AG04450 (cell line): ENCODE measurements at regions not wholly inside any gene's neighbourhood (a gene's known extent, or its start where the extent isn't known, plus 50 kb on each side); places are given as distances from the start of the nearest gene placed in this dataset.

Source experiments
- CTCF ChIA-PET: fragments of 300-600, 350-600 bp; formaldehyde crosslinking; extraction: SDS; loops from one replicate; lab custom pipeline; 2022; ENCODE audit warnings: antibody characterized with exemption, inconsistent platforms; lab: Charles Lee
- POLR2A ChIA-PET: fragments of 350-600 bp; formaldehyde crosslinking; extraction: SDS; loops from one replicate; lab custom pipeline; 2021; ENCODE audit warnings: antibody characterized with exemption, inconsistent platforms; lab: Yijun Ruan, JAX
- DNase-seq: peaks from one replicate; pipeline ENCODE4 v3.0.0-alpha.2; 2011; ENCODE audit warnings: low read depth, low spot score
- H3K27ac ChIP-seq: one replicate; pipeline ENCODE4 v1.5.1; 2012; ENCODE audit warnings: low read depth, low read length, control low read depth
- H3K27me3 ChIP-seq: one replicate; pipeline ENCODE4 v1.6.0; 2012; ENCODE audit warnings: low read length; ENCODE audit not compliant: control insufficient read depth, insufficient read depth
- H3K4me3 ChIP-seq: 2 replicates; pipeline ENCODE4 v1.5.1; 2011; ENCODE audit warnings: mild to moderate bottlenecking, low read depth, low read length, control low read depth
- H3K9me3 ChIP-seq: 2 replicates; pipeline ENCODE4 v1.5.1; 2012; ENCODE audit warnings: low read length; ENCODE audit not compliant: control insufficient read depth, insufficient read depth
- TF ChIP-seq, protein P1 (sequence below): IDR thresholded peaks from 2 replicates; pipeline ENCODE4 v1.5.1; 2011; ENCODE audit warnings: low read depth, low read length, control low read depth, inconsistent platforms

DNA sequence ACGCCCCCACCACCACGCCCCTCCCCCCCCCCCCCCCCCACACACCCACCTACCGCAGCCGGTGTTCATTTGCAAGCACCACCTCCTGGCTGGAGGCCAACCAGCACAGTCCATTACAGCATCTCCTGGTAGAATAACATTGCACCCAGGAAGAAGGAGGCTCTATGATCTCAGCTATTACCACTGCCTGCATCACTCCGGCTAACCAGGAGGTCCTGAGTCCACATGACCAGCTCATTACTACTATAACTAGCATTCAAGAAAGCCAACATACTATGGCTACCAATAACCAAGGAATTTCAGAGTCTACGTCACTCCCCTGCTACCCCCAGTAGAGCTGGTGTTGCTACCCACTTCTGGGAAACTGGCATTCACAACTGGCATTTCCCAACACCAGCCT, 81.1 kb upstream of the ALOX12 start:
- TF ChIP-seq, protein P1, sequence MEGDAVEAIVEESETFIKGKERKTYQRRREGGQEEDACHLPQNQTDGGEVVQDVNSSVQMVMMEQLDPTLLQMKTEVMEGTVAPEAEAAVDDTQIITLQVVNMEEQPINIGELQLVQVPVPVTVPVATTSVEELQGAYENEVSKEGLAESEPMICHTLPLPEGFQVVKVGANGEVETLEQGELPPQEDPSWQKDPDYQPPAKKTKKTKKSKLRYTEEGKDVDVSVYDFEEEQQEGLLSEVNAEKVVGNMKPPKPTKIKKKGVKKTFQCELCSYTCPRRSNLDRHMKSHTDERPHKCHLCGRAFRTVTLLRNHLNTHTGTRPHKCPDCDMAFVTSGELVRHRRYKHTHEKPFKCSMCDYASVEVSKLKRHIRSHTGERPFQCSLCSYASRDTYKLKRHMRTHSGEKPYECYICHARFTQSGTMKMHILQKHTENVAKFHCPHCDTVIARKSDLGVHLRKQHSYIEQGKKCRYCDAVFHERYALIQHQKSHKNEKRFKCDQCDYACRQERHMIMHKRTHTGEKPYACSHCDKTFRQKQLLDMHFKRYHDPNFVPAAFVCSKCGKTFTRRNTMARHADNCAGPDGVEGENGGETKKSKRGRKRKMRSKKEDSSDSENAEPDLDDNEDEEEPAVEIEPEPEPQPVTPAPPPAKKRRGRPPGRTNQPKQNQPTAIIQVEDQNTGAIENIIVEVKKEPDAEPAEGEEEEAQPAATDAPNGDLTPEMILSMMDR, result no peak
- Histone ChIP-seq H3K4me3 (no peak overlapping the region), H3K9me3 (no peaks in the 10 kb centered on the region; the same call in 1 of the 2 replicates), H3K27me3 (peaks cover 11% of the 10 kb centered on the region), H3K27ac (no peak overlapping the region)
- ChIA-PET POLR2A (interaction anchor here (1.1 kb wide), 1 partner anchor 89 kb away, joined by 3 read pairs; no protein-coding TSS in a partner anchor), CTCF (interaction anchor here (0.8 to 4.9 kb wide), 24 partner anchors 8 to 248 kb away, joined by 3 to 218 read pairs (median 5); partner anchors contain the start of genes ALOX12, BCL6B and RNASEK)
- DNase-seq, result no peak

DNA sequence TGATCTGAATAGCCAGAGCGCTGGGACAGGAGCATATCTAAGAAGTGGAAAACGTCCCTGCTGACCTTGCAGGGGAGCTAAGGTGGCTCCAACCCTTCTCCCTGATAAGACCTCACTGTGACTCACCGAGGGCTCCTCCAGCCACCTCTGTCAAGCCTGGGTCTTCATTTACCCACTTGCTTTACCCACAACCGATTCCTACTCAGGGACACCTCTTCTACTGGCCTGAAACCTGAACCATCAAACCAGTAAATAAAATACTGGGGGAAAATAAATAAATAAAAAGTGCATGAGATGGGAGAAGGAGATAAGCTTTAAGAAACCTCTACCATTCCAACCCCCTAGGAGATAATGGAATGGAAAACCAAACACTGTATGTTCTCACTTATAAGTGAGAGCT, 80.2 kb upstream of the ALOX12 start:
- Histone ChIP-seq H3K27ac (no peak overlapping the region), H3K9me3 (no peaks in the 10 kb centered on the region; the same call in 1 of the 2 replicates), H3K4me3 (no peak overlapping the region), H3K27me3 (peaks cover 11% of the 10 kb centered on the region)
- no peak for DNase-seq
- TF ChIP-seq, protein P1, result no peak
- ChIA-PET POLR2A (no interaction called here), CTCF (interaction anchor here (4.6 to 4.9 kb wide), 2 partner anchors 89 to 106 kb away, joined by 87 to 218 read pairs; partner anchors contain the start of gene BCL6B)

DNA sequence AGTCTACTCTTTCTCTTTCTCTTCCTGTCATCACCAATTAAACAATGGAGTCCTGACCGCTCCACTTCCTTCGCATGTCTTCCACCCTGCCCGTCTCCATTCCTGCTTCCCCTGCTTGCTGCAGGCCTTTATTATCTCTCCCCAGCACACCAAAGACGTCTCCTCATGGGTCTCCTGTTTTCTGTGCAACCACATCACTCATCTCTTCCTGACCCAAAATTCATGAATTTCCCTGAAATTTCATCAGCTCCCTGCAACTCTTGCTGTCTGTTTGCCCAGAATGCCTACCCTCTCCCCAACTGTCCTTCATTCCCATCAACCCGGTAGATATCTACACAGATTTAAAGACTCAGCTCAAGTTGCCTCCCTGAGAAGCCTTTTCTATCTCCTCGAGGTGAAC, 76.7 kb upstream of the ALOX12 start:
- H3K4me3 ChIP-seq, result no peak overlapping the region
- TF ChIP-seq, protein P1, result no peak
- DNase-seq, result no peak
- no peaks in the 10 kb centered on the region for H3K9me3 ChIP-seq
- CTCF ChIA-PET, result interaction anchor here (1.6 to 1.7 kb wide), 2 partner anchors 8 to 85 kb away, joined by 8 to 10 read pairs; no protein-coding TSS in a partner anchor
- H3K27ac ChIP-seq, result no peak overlapping the region
- POLR2A ChIA-PET, result no interaction called here
- H3K27me3 ChIP-seq, result peaks cover 11% of the 10 kb centered on the region

DNA sequence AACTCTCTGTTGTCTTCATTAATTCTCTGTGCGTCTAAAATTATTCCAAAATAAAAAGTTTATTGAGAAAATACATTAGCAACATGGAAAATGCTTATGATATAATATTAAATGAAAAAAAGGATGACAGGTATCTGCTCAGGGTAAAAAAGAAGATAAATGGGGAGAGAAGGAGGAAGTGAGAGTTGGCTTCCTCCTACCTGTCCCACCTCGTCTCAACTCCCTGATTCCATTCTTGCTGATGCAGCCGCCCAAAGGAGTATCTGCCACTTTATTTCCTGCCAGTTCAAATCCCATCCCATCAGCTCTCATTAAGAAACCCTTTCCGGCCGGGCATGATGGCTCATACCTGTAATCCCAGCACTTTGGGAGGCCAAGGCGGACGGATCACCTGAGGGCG, 72.5 kb upstream of the ALOX12 start:
- POLR2A ChIA-PET, result no interaction called here
- Histone ChIP-seq H3K4me3 (no peak overlapping the region), H3K27ac (no peak overlapping the region), H3K9me3 (peaks cover 3% of the 10 kb centered on the region; the same call in 1 of the 2 replicates), H3K27me3 (peaks cover 3% of the 10 kb centered on the region)
- TF ChIP-seq, protein P1, result no peak
- DNase-seq, result no peak
- CTCF ChIA-PET, result interaction anchor here (0.6 to 3.7 kb wide), 7 partner anchors 9 to 210 kb away, joined by 3 to 28 read pairs (median 10); no protein-coding TSS in a partner anchor

DNA sequence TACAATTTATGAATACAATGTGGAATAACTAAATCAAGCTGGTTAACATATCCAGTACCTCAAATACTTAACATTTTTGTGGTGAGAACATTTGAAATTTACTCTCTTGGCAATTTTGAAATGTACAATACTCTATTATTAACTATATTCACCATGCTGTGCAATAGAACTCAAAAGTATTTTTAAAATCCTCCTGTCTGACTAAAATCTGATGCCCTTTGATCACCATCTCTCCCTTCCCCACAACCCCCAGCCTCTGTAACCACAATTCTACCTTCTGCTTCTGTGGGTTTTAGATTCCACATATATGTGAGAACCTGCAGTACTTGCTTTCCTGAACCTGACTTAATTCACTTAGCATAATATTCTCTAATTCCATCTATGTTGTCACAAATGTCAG, 71.6 kb upstream of the ALOX12 start:
- Histone ChIP-seq H3K9me3 (peaks cover 3% of the 10 kb centered on the region; the same call in 1 of the 2 replicates), H3K4me3 (no peak overlapping the region), H3K27me3 (peaks cover 2% of the 10 kb centered on the region), H3K27ac (no peak overlapping the region)
- POLR2A ChIA-PET, result no interaction called here
- DNase-seq, result no peak
- CTCF ChIA-PET, result interaction anchor here (0.6 to 3.7 kb wide), 7 partner anchors 10 to 209 kb away, joined by 3 to 28 read pairs (median 10); no protein-coding TSS in a partner anchor
- TF ChIP-seq, protein P1, result no peak
